ENCODE measurements at regions not wholly inside any gene's neighbourhood (a gene's known extent, or its start where the extent isn't known, plus 50 kb on each side); places are given as distances from the start of the nearest gene placed in this dataset.

GRCh38 chr14:42642787-42643186 lies 1036.1 kb downstream of the LRFN5 start:
- DNase-seq (ENCODE audit: low read depth in 2 of 2), result no peak

GRCh38 chr14:42633504-42634095 lies 1026.9 kb downstream of the LRFN5 start:
- DNase-seq (ENCODE audit: low read depth in 2 of 2), result no peak

GRCh38 chr14:42629553-42629952 lies 1022.9 kb downstream of the LRFN5 start:
- no peak for DNase-seq (ENCODE audit: low read depth in 2 of 2)

- DNase-seq (ENCODE audit: low read depth in 2 of 2), result no peak
Measured at GRCh38 chr14:42628602-42629001, 1021.9 kb downstream of the LRFN5 start.

- no peak for DNase-seq (ENCODE audit: low read depth in 2 of 2)
Measured at GRCh38 chr14:42626986-42627385, 1020.3 kb downstream of the LRFN5 start.

- DNase-seq (ENCODE audit: low read depth in 2 of 2), result no peak
Measured at GRCh38 chr14:42624980-42625761, 1018.5 kb downstream of the LRFN5 start.

- DNase-seq (ENCODE audit: low read depth in 2 of 2), result no peak
Measured at GRCh38 chr14:42617005-42617404, 1010.3 kb downstream of the LRFN5 start.

- DNase-seq (ENCODE audit: low read depth in 2 of 2), result no peak
Measured at GRCh38 chr14:42606839-42607238, 1000.2 kb downstream of the LRFN5 start.

GRCh38 chr14:42602336-42602845 lies 995.7 kb downstream of the LRFN5 start:
- DNase-seq (ENCODE audit: low read depth in 2 of 2), result no peak

GRCh38 chr14:42572032-42572431 lies 965.4 kb downstream of the LRFN5 start:
- DNase-seq (ENCODE audit: low read depth in 2 of 2), result no peak

GRCh38 chr14:42569227-42569626 lies 962.6 kb downstream of the LRFN5 start:
- no peak for DNase-seq (ENCODE audit: low read depth in 2 of 2)

GRCh38 chr14:42565556-42565955 lies 958.9 kb downstream of the LRFN5 start:
- DNase-seq (ENCODE audit: low read depth in 2 of 2), result no peak

- DNase-seq (ENCODE audit: low read depth in 2 of 2), result no peak
Measured at GRCh38 chr14:42563313-42563712, 956.6 kb downstream of the LRFN5 start.

GRCh38 chr14:42556551-42556950 lies 949.9 kb downstream of the LRFN5 start:
- DNase-seq (ENCODE audit: low read depth in 2 of 2), result no peak

GRCh38 chr14:42555365-42555764 lies 948.7 kb downstream of the LRFN5 start:
- DNase-seq (ENCODE audit: low read depth in 2 of 2), result no peak

GRCh38 chr14:42554091-42554490 lies 947.4 kb downstream of the LRFN5 start:
- DNase-seq (ENCODE audit: low read depth in 2 of 2), result no peak

GRCh38 chr14:42550310-42550709 lies 943.6 kb downstream of the LRFN5 start:
- no peak for DNase-seq (ENCODE audit: low read depth in 2 of 2)

GRCh38 chr14:42548349-42548748 lies 941.7 kb downstream of the LRFN5 start:
- no peak for DNase-seq (ENCODE audit: low read depth in 2 of 2)

GRCh38 chr14:42545636-42546035 lies 939.0 kb downstream of the LRFN5 start:
- no peak for DNase-seq (ENCODE audit: low read depth in 2 of 2)

GRCh38 chr14:42541535-42542001 lies 934.9 kb downstream of the LRFN5 start:
- no peak for DNase-seq (ENCODE audit: low read depth in 2 of 2)

- no peak for DNase-seq (ENCODE audit: low read depth in 2 of 2)
Measured at GRCh38 chr14:42535397-42535796, 928.7 kb downstream of the LRFN5 start.

- DNase-seq (ENCODE audit: low read depth in 2 of 2), result no peak
Measured at GRCh38 chr14:42533476-42533875, 926.8 kb downstream of the LRFN5 start.

GRCh38 chr14:42532194-42532593 lies 925.5 kb downstream of the LRFN5 start:
- DNase-seq (ENCODE audit: low read depth in 2 of 2), result no peak

Measured in dermis microvascular lymphatic vessel endothelial cell (primary cell).